Muscle of leg (tissue), 3 donors: ENCODE measurements at regions not wholly inside any gene's neighbourhood (a gene's known extent, or its start where the extent isn't known, plus 50 kb on each side); places are given as distances from the start of the nearest gene placed in this dataset.
A peak's percentile ranks its signal among the peaks of the same experiment; 100 is the strongest.

ENCODE experiments used
- DNase-seq: peaks from one replicate; pipeline ENCODE4 v3.0.0; 2013
- H3K27ac ChIP-seq: one replicate; pipeline ENCODE4 v1.5.1; 2013; ENCODE audit warnings: mild to moderate bottlenecking, low read length, control low read depth
- H3K27me3 ChIP-seq: one replicate; pipeline ENCODE4 v1.6.1; 2013; ENCODE audit warnings: low read length; ENCODE audit not compliant: control insufficient read depth, insufficient read depth
- H3K36me3 ChIP-seq: one replicate; pipeline ENCODE4 v1.6.1; 2013; ENCODE audit warnings: low read length; ENCODE audit not compliant: control insufficient read depth, insufficient read depth
- H3K4me1 ChIP-seq: one replicate; pipeline ENCODE4 v1.6.1; 2013; ENCODE audit warnings: low read length; ENCODE audit not compliant: control insufficient read depth, insufficient read depth
- H3K4me3 ChIP-seq: one replicate; pipeline ENCODE4 v1.5.1; 2013; ENCODE audit warnings: low read length, control low read depth
- H3K9me3 ChIP-seq: replicated peaks from 2 replicates; pipeline ENCODE4 v1.6.1; 2013; ENCODE audit warnings: low read depth, low read length; ENCODE audit not compliant: control insufficient read depth
- WGBS: methylation state at CpG from one replicate; pipeline ENCODE4 v1.1.5; 2013; ENCODE audit warnings: missing lambda C conversion rate; ENCODE audit not compliant: insufficient coverage; 5-methylcytosine and 5-hydroxymethylcytosine counted together

GRCh38 chr1:183732236-183732880 lies 72.6 kb upstream of the RGL1 start:
- H3K4me3 ChIP-seq = no peak overlapping the region
- H3K27ac ChIP-seq = peak overlapping the region; percentile 50
- DNase-seq = peak; percentile 89
- 27% methylated on average over 2 of the region's 6 CpGs for WGBS
- H3K4me1 ChIP-seq = peaks cover 20% of the 10 kb centered on the region
- no peaks in the 10 kb centered on the region for H3K9me3 ChIP-seq
- H3K27me3 ChIP-seq = no peaks in the 10 kb centered on the region
- no peaks in the 10 kb centered on the region for H3K36me3 ChIP-seq

DNA sequence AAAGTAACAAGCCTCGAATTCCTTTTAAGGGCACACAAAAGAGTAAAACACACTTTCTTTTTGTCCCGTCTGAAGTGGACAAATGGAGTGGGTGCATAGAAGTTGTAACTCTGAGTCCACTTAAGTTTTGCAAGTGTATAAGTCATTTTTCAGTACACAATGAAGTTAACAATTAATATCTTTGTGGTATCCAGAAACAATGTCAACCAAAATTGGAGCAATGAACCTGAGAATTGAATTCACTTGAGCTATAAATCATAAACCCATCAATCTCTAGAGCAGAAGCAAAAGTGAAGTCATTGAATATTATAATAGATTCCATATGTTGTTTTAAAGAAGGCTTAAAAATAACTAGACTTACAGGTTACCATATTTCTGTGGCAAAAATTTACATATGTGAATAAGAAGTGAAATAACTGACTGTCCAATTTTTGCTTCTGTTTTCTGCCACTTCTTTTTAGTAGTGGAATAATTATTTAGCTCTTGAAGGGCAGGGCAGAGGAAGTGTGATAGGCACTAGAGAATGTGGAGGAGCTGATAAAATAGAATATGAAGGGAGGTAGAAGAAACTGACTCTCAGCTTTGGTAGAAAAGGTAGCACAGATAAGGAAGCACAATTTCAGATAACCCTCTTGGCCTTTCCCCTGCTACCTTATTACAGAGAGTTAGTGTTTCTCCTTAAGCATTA lies 73.9 kb upstream of the RGL1 start:
- H3K4me1 ChIP-seq = peaks cover 20% of the 10 kb centered on the region

GRCh38 chr1:183730107-183730724 lies 74.7 kb upstream of the RGL1 start:
- Histone ChIP-seq H3K9me3 (no peaks in the 10 kb centered on the region), H3K4me3 (no peak overlapping the region), H3K36me3 (no peaks in the 10 kb centered on the region), H3K27ac (no peak overlapping the region), H3K27me3 (no peaks in the 10 kb centered on the region), H3K4me1 (peaks cover 17% of the 10 kb centered on the region)
- no CpG with 5 or more reads among the region's 2 CpGs for WGBS
- no peak for DNase-seq

More for the DNA sequence above, 73.9 kb upstream of the RGL1 start:
- no CpG with 5 or more reads among the region's 2 CpGs for WGBS
- no peaks in the 10 kb centered on the region for H3K9me3 ChIP-seq
- no peaks in the 10 kb centered on the region for H3K36me3 ChIP-seq
- DNase-seq = no peak
- no peak overlapping the region for H3K4me3 ChIP-seq
- no peaks in the 10 kb centered on the region for H3K27me3 ChIP-seq
- H3K27ac ChIP-seq = no peak overlapping the region

GRCh38 chr1:183726825-183727224 lies 73.7 kb upstream of the APOBEC4 start:
- peaks cover 2% of the 10 kb centered on the region for H3K4me1 ChIP-seq
- no peaks in the 10 kb centered on the region for H3K9me3 ChIP-seq
- no peak for DNase-seq
- no peaks in the 10 kb centered on the region for H3K27me3 ChIP-seq
- H3K27ac ChIP-seq = no peak overlapping the region
- H3K4me3 ChIP-seq = no peak overlapping the region
- H3K36me3 ChIP-seq = no peaks in the 10 kb centered on the region
- no CpG with 5 or more reads among the region's 1 CpG for WGBS

GRCh38 chr1:183724350-183725042 lies 71.4 kb upstream of the APOBEC4 start:
- DNase-seq = no peak
- no peak overlapping the region for H3K4me3 ChIP-seq
- 20% methylated on average over 1 of the region's 5 CpGs for WGBS
- H3K4me1 ChIP-seq = peaks cover 2% of the 10 kb centered on the region
- no peak overlapping the region for H3K27ac ChIP-seq
- H3K9me3 ChIP-seq = no peaks in the 10 kb centered on the region
- no peaks in the 10 kb centered on the region for H3K27me3 ChIP-seq
- H3K36me3 ChIP-seq = no peaks in the 10 kb centered on the region

DNA sequence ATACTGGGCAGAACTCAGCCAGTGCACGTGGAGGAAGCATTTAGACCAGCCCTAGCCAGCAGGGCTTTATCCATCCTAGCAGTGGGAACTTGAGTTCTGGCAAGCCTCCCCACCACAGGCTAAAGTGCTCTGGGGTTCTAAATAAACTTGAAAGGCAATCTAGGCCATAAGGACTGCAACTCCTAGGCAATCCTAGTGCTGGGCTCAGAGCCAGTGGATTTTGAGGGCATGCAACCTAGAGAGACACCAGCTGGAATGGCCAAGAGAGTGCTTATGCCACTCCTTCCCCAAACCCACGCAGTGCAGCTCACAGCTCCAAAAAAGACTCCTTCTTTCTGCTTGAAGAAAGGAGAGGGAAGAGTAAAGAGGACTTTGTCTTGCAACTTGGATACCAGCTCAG lies 70.5 kb upstream of the APOBEC4 start:
- Histone ChIP-seq H3K36me3 (no peaks in the 10 kb centered on the region), H3K27ac (no peak overlapping the region), H3K9me3 (no peaks in the 10 kb centered on the region), H3K27me3 (no peaks in the 10 kb centered on the region), H3K4me3 (no peak overlapping the region), H3K4me1 (peaks cover 2% of the 10 kb centered on the region)
- no peak for DNase-seq
- 57% methylated on average over 1 of the region's 2 CpGs for WGBS

GRCh38 chr1:183721041-183721440 lies 67.9 kb upstream of the APOBEC4 start:
- WGBS = 44% methylated on average over 1 of the region's 1 CpG
- H3K4me1 ChIP-seq = peaks cover 2% of the 10 kb centered on the region
- no peaks in the 10 kb centered on the region for H3K27me3 ChIP-seq
- H3K36me3 ChIP-seq = no peaks in the 10 kb centered on the region
- H3K4me3 ChIP-seq = no peak overlapping the region
- H3K9me3 ChIP-seq = no peaks in the 10 kb centered on the region
- H3K27ac ChIP-seq = no peak overlapping the region
- no peak for DNase-seq

- Histone ChIP-seq H3K9me3 (no peaks in the 10 kb centered on the region), H3K27me3 (no peaks in the 10 kb centered on the region), H3K36me3 (no peaks in the 10 kb centered on the region), H3K4me3 (no peak overlapping the region), H3K27ac (peak overlapping the region; percentile 38), H3K4me1 (peaks cover 2% of the 10 kb centered on the region)
- 30% methylated on average over 2 of the region's 3 CpGs for WGBS
- peak; percentile 81 for DNase-seq
Measured at GRCh38 chr1:183720028-183720427, 66.9 kb upstream of the APOBEC4 start.

DNA sequence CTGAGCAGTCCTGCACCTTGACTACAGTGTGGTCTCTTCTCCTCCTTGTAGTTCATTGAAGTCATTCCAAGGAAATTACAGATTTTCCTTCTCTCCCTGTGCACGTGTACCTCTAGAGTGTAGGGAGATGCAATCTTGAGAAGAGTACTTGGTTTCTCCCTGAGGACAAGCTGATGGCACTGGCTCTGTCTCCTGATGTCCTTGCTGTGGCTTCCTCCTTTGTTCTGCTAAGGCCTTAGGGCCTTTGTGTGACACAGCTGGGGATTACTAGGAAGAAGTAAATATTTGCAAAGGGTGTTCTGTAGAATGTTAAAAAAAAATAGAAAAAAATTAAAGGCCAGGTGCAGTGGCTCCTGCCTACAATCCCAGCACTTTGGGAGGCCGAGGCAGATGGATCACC lies 66.2 kb upstream of the APOBEC4 start:
- Histone ChIP-seq H3K36me3 (no peaks in the 10 kb centered on the region), H3K9me3 (no peaks in the 10 kb centered on the region), H3K4me1 (peaks cover 2% of the 10 kb centered on the region), H3K27me3 (no peaks in the 10 kb centered on the region), H3K27ac (no peak overlapping the region), H3K4me3 (no peak overlapping the region)
- no peak for DNase-seq
- WGBS = 88% methylated on average over 1 of the region's 2 CpGs

DNA sequence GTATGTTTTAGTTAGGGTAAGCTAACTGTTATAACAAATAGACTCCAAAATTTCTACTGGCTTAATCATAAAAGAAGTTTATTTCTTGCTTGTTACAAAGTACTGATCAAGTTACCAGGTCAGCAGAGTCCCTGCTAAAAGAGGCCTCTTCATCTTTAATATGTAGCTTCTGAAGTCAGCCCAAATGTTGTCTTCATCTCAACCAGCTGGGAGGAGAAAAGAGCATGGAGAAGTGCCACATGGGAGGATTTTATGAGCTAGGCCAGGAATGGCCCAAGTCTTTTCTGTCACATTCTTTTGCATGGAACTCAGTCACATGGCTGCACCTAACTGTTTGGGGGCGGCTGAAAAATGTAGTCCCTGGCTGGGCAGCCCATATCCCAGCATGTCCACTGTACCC lies 63.2 kb upstream of the APOBEC4 start:
- Histone ChIP-seq H3K36me3 (no peaks in the 10 kb centered on the region), H3K9me3 (no peaks in the 10 kb centered on the region), H3K4me1 (peaks cover 12% of the 10 kb centered on the region), H3K4me3 (no peak overlapping the region), H3K27ac (no peak overlapping the region), H3K27me3 (no peaks in the 10 kb centered on the region)
- no CpG with 5 or more reads among the region's 1 CpG for WGBS
- no peak for DNase-seq
